GM12865 (cell line): ENCODE measurements at regions not wholly inside any gene's neighbourhood (a gene's known extent, or its start where the extent isn't known, plus 50 kb on each side); places are given as distances from the start of the nearest gene placed in this dataset.

Experiments
- DNase-seq: peaks from one replicate; pipeline ENCODE4 v3.0.0; 2010; ENCODE audit warnings: low read depth
- H3K4me3 ChIP-seq: 2 replicates; pipeline ENCODE4 v1.5.1; 2011; ENCODE audit warnings: mild to moderate bottlenecking, low read depth, low read length, control low read depth
- CTCF ChIP-seq: IDR thresholded peaks from 2 replicates; pipeline ENCODE4 v1.5.1; 2011; ENCODE audit warnings: low read length, control low read depth, low read depth, inconsistent platforms; ENCODE audit not compliant: insufficient read depth; ENCODE audit errors: missing control alignments

GRCh38 chr5:101688156-101688555, 607.9 kb downstream of the SLCO4C1 start:
- DNase-seq = no peak
- no peak overlapping the region for H3K4me3 ChIP-seq
- TF ChIP-seq CTCF = no peak

- DNase-seq = no peak
Observed at GRCh38 chr5:101687349-101687985, 608.6 kb downstream of the SLCO4C1 start.

GRCh38 chr5:101686536-101687157, 609.4 kb downstream of the SLCO4C1 start:
- DNase-seq = no peak
- no peak for TF ChIP-seq CTCF
- H3K4me3 ChIP-seq = no peak overlapping the region

More at GRCh38 chr5:101687349-101687985, 608.6 kb downstream of the SLCO4C1 start:
- H3K4me3 ChIP-seq = no peak overlapping the region
- no peak for TF ChIP-seq CTCF

- no peak for TF ChIP-seq CTCF
- no peak for DNase-seq
- H3K4me3 ChIP-seq = no peak overlapping the region
Observed at GRCh38 chr5:101679816-101680215, 616.3 kb downstream of the SLCO4C1 start.

GRCh38 chr5:101678481-101679193, 617.4 kb downstream of the SLCO4C1 start:
- peak; percentile 54 for DNase-seq
- TF ChIP-seq CTCF = peak; percentile 87
- no peak overlapping the region for H3K4me3 ChIP-seq

- no peak overlapping the region for H3K4me3 ChIP-seq
- no peak for DNase-seq
- no peak for TF ChIP-seq CTCF
Observed at GRCh38 chr5:101677961-101678360, 618.1 kb downstream of the SLCO4C1 start.
